Activated CD8-positive, alpha-beta memory T cell treated with anti-CD3 and anti-CD28 coated beads, Interleukin-2, amount 50 U/mL, for 4 hours (primary cell): ENCODE measurements at regions not wholly inside any gene's neighbourhood (a gene's known extent, or its start where the extent isn't known, plus 50 kb on each side); places are given as distances from the start of the nearest gene placed in this dataset.
"Not testable (repeated sequence)": the region's sequence is repeated elsewhere in the genome, so short reads cannot be mapped to it uniquely, and the experiment has no call there.

Experiments
- DNase-seq: peaks from one replicate; pipeline ENCODE4 v3.0.0-alpha.2; 2020

- DNase-seq: no peak
Measured at GRCh38 chr2:7436096-7436906, 519.1 kb downstream of the RNF144A start.

- DNase-seq: no peak
Measured at GRCh38 chr2:7437141-7437540, 519.9 kb downstream of the RNF144A start.

GRCh38 chr2:7437716-7438632 is 520.8 kb downstream of the RNF144A start:
- no peak for DNase-seq

- DNase-seq: no peak
Measured at GRCh38 chr2:7438855-7439254, 521.6 kb downstream of the RNF144A start.

- DNase-seq: no peak
Measured at GRCh38 chr2:7440977-7441376, 523.8 kb downstream of the RNF144A start.

GRCh38 chr2:7441841-7442240 is 524.6 kb downstream of the RNF144A start:
- not testable (repeated sequence) for DNase-seq

GRCh38 chr2:7444626-7445025 is 527.4 kb downstream of the RNF144A start:
- no peak for DNase-seq

- DNase-seq: no peak
Measured at GRCh38 chr2:7448578-7449264, 531.5 kb downstream of the RNF144A start.

GRCh38 chr2:7449298-7449697 is 532.1 kb downstream of the RNF144A start:
- no peak for DNase-seq

- DNase-seq: peak; percentile 65
Measured at GRCh38 chr2:7450188-7450832, 533.1 kb downstream of the RNF144A start.

- no peak for DNase-seq
Measured at GRCh38 chr2:7450833-7451190, 533.6 kb downstream of the RNF144A start.

- DNase-seq: no peak
Measured at GRCh38 chr2:7452110-7452876, 535.1 kb downstream of the RNF144A start.

- DNase-seq: no peak
Measured at GRCh38 chr2:7454592-7454991, 537.4 kb downstream of the RNF144A start.

GRCh38 chr2:7456762-7457161 is 539.5 kb downstream of the RNF144A start:
- no peak for DNase-seq

- DNase-seq: no peak
Measured at GRCh38 chr2:7458066-7458465, 540.9 kb downstream of the RNF144A start.

GRCh38 chr2:7467782-7468447 is 550.7 kb downstream of the RNF144A start:
- peak; percentile 38 for DNase-seq

- no peak for DNase-seq
Measured at GRCh38 chr2:7468448-7468828, 551.2 kb downstream of the RNF144A start.

GRCh38 chr2:7468955-7469354 is 551.7 kb downstream of the RNF144A start:
- DNase-seq: no peak

GRCh38 chr2:7471185-7471584 is 554.0 kb downstream of the RNF144A start:
- DNase-seq: no peak

GRCh38 chr2:7472465-7472864 is 555.3 kb downstream of the RNF144A start:
- DNase-seq: no peak

- no peak for DNase-seq
Measured at GRCh38 chr2:7473135-7473771, 556.0 kb downstream of the RNF144A start.
